Caco-2 (cell line): ENCODE measurements at regions not wholly inside any gene's neighbourhood (a gene's known extent, or its start where the extent isn't known, plus 50 kb on each side); places are given as distances from the start of the nearest gene placed in this dataset.

Experiments used
- BruUV-seq: library from RNA; stranded (reverse); fragments of 400-500 nt; replicated peaks from 2 replicates; lab custom pipeline; 2021; lab: Mats Ljungman, UMichigan
- CTCF ChIA-PET: fragments of 300-600 bp; sonication (Branson Sonifier 250); formaldehyde crosslinking; loops from one replicate; lab custom pipeline; 2022; ENCODE audit warnings: antibody characterized with exemption; lab: Charles Lee
- POLR2A ChIA-PET: fragments of 300-600 bp; sonication (Branson Sonifier 250); formaldehyde crosslinking; loops from one replicate; lab custom pipeline; 2022; ENCODE audit warnings: antibody characterized with exemption; lab: Charles Lee
- DNase-seq, 2 experiments: peaks; one replicate each; pipeline versions ENCODE4 v3.0.0 to v3.0.0-alpha.2; 2020 to 2022
- H3K27me3 ChIP-seq: replicated peaks from 2 replicates; pipeline ENCODE4 v1.6.0; 2011; ENCODE audit warnings: low read length; ENCODE audit not compliant: control insufficient read depth, insufficient read depth
- H3K36me3 ChIP-seq: 2 replicates; pipeline ENCODE4 v1.5.1; 2011; ENCODE audit warnings: low read length; ENCODE audit not compliant: control insufficient read depth, insufficient read depth
- H3K4me1 ChIP-seq: fragments of 250-450 bp; sonication (Bioruptor Pico); 2 replicates; pipeline ENCODE4 v1.5.1; 2020; ENCODE audit warnings: mild to moderate bottlenecking
- H3K4me3 ChIP-seq: 2 replicates; pipeline ENCODE4 v1.5.1; 2011; ENCODE audit warnings: low read depth, mild to moderate bottlenecking, control low read depth, low read length
- H3K9me3 ChIP-seq: fragments of 250-450 bp; sonication (Bioruptor Pico); 2 replicates; pipeline ENCODE4 v1.5.1; 2020; ENCODE audit warnings: mild to moderate bottlenecking, moderate library complexity
- H3K27ac Mint-ChIP-seq: one replicate; pipeline ENCODE4 v1.8.0; 2022; ENCODE audit warnings: mixed read lengths; ENCODE audit not compliant: unreplicated experiment
- H3K27me3 Mint-ChIP-seq: one replicate; pipeline ENCODE4 v1.8.0; 2022; ENCODE audit warnings: mixed read lengths; ENCODE audit not compliant: insufficient read depth, unreplicated experiment
- H3K36me3 Mint-ChIP-seq: one replicate; pipeline ENCODE4 v1.8.0; 2022; ENCODE audit warnings: mild to moderate bottlenecking, mixed read lengths; ENCODE audit not compliant: insufficient read depth, unreplicated experiment
- H3K4me1 Mint-ChIP-seq: one replicate; pipeline ENCODE4 v1.8.0; 2022; ENCODE audit warnings: low read depth, mixed read lengths; ENCODE audit not compliant: unreplicated experiment
- H3K4me3 Mint-ChIP-seq: one replicate; pipeline ENCODE4 v1.8.0; 2022; ENCODE audit warnings: mild to moderate bottlenecking, moderate library complexity, mixed read lengths; ENCODE audit not compliant: unreplicated experiment
- H3K9me3 Mint-ChIP-seq: one replicate; pipeline ENCODE4 v1.8.0; 2022; ENCODE audit warnings: mixed read lengths; ENCODE audit not compliant: unreplicated experiment
- intact Hi-C: fragments of 100-400 bp; cut with micrococcal nuclease; formaldehyde crosslinking; loops from one replicate; pipeline ENCODE4 v1.10.0; 2022; ENCODE audit not compliant: unreplicated experiment
- TF ChIP-seq, protein P1 (sequence below), 2 experiments: fragments of 200-600 bp in 1 of 2; IDR thresholded peaks; 1 replicate in 1 of 2; 2 replicates in 1 of 2; pipeline versions ENCODE4 v1.5.1 to v1.8.0; 2011 to 2022; ENCODE audit warnings: antibody characterized with exemption in 1 of 2, control low read depth in 1 of 2, inconsistent platforms in 1 of 2, low read depth in 1 of 2, low read length in 1 of 2, mild to moderate bottlenecking in 1 of 2, moderate library complexity in 1 of 2; ENCODE audit not compliant: insufficient read depth in 1 of 2, severe bottlenecking in 1 of 2, unreplicated experiment in 1 of 2

DNA sequence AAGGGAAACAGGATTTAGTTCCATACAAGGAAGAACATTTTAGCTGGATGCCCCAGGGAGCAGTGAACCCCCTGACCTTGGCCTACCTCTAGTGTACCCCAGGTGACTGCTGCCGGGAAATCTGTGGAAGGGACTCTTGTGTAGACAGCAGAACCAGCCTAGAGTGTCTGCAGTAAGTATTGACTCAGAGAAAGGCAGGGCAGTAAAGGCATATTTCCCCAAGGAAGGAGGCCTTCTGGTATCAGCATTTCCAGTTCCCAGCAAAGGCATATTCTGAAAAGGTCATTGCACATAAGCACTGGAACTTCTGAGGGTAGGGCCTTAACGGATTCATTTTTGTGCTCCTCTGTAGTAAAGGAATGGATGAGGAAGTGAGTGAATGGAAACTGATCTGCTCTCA is 246.2 kb downstream of the FAM43A start:
- no peaks in the 10 kb centered on the region for H3K4me1 Mint-ChIP-seq
- H3K27ac Mint-ChIP-seq = no peak overlapping the region
- Histone ChIP-seq H3K36me3 (no peaks in the 10 kb centered on the region), H3K9me3 (no peaks in the 10 kb centered on the region), H3K27me3 (no peaks in the 10 kb centered on the region), H3K4me3 (no peak overlapping the region), H3K4me1 (peaks cover 14% of the 10 kb centered on the region; the same call in 1 of the 2 replicates)
- ChIA-PET CTCF (no interaction called here), POLR2A (no interaction called here)
- BruUV-seq = no TSS peak
- no peaks in the 10 kb centered on the region for H3K9me3 Mint-ChIP-seq
- H3K36me3 Mint-ChIP-seq = no peaks in the 10 kb centered on the region
- H3K4me3 Mint-ChIP-seq = no peak overlapping the region
- intact Hi-C loops = no loop called here
- DNase-seq = no peak
- H3K27me3 Mint-ChIP-seq = no peaks in the 10 kb centered on the region
- TF ChIP-seq, protein P1, sequence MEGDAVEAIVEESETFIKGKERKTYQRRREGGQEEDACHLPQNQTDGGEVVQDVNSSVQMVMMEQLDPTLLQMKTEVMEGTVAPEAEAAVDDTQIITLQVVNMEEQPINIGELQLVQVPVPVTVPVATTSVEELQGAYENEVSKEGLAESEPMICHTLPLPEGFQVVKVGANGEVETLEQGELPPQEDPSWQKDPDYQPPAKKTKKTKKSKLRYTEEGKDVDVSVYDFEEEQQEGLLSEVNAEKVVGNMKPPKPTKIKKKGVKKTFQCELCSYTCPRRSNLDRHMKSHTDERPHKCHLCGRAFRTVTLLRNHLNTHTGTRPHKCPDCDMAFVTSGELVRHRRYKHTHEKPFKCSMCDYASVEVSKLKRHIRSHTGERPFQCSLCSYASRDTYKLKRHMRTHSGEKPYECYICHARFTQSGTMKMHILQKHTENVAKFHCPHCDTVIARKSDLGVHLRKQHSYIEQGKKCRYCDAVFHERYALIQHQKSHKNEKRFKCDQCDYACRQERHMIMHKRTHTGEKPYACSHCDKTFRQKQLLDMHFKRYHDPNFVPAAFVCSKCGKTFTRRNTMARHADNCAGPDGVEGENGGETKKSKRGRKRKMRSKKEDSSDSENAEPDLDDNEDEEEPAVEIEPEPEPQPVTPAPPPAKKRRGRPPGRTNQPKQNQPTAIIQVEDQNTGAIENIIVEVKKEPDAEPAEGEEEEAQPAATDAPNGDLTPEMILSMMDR (IDR thresholded peaks at IDR 0.05; ENCODE audit: insufficient read depth in 1 of 2, low read depth in 1 of 2, low read length in 1 of 2, severe bottlenecking in 1 of 2, unreplicated experiment in 1 of 2) = no peak

DNA sequence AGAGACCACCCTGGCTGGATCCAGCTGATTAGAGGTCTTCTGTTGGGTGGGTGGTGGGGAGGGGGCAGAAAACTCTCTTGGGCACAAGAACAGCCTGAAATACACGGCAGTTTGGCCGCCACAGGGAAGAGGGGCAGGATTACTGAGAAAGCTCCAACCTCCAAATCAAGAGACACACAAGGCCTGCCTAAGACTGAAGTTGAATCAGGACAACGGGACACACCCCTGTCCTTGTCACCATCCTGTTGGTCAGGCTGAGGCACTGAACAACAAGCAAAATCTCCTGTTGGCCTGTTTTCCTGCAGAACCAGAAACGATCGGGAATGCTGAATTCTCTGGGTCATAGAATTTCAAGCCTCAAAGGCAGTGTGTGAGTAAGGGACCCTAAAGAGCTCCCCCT is 247.8 kb downstream of the FAM43A start:
- H3K4me3 ChIP-seq = no peak overlapping the region
- intact Hi-C loops = no loop called here
- no peaks in the 10 kb centered on the region for H3K27me3 Mint-ChIP-seq
- no peaks in the 10 kb centered on the region for H3K27me3 ChIP-seq
- no peaks in the 10 kb centered on the region for H3K4me1 Mint-ChIP-seq
- BruUV-seq = no TSS peak
- no peaks in the 10 kb centered on the region for H3K9me3 Mint-ChIP-seq
- H3K9me3 ChIP-seq = no peaks in the 10 kb centered on the region
- H3K4me3 Mint-ChIP-seq = no peak overlapping the region
- POLR2A ChIA-PET = no interaction called here
- no peaks in the 10 kb centered on the region for H3K36me3 ChIP-seq
- H3K4me1 ChIP-seq = peaks cover 5% of the 10 kb centered on the region; the same call in 1 of the 2 replicates
- TF ChIP-seq, protein P1 (IDR thresholded peaks at IDR 0.05; ENCODE audit: insufficient read depth in 1 of 2, low read depth in 1 of 2, low read length in 1 of 2, severe bottlenecking in 1 of 2, unreplicated experiment in 1 of 2) = no peak
- CTCF ChIA-PET = no interaction called here
- DNase-seq = no peak
- no peak overlapping the region for H3K27ac Mint-ChIP-seq
- H3K36me3 Mint-ChIP-seq = no peaks in the 10 kb centered on the region

DNA sequence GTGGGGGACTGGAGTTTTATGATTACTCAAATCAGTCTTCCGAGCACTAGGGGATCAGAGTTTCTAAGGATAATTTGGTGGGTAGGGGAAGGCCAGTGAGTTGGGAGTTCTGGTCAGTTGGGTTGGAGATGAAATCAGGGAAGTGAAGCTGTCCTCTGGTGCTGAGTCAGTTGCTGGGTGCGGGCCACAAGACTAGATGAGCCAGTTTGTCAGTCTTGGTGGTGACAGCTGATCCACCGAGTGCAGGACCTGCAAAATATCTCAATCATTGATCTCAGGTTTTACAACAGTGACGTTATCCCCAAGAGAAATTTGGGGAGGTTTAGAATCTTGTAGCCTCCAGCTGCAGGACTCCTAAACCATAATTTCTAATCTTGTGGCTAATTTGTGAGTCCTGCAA is 249.4 kb downstream of the FAM43A start:
- Mint-ChIP-seq H3K4me1 (no peaks in the 10 kb centered on the region), H3K4me3 (no peak overlapping the region), H3K9me3 (no peaks in the 10 kb centered on the region), H3K36me3 (no peaks in the 10 kb centered on the region), H3K27me3 (no peaks in the 10 kb centered on the region), H3K27ac (no peak overlapping the region)
- Histone ChIP-seq H3K27me3 (no peaks in the 10 kb centered on the region), H3K4me3 (no peak overlapping the region), H3K4me1 (no peaks in the 10 kb centered on the region), H3K36me3 (no peaks in the 10 kb centered on the region), H3K9me3 (no peaks in the 10 kb centered on the region)
- intact Hi-C loops = no loop called here
- TF ChIP-seq, protein P1 (IDR thresholded peaks at IDR 0.05; ENCODE audit: insufficient read depth in 1 of 2, low read depth in 1 of 2, low read length in 1 of 2, severe bottlenecking in 1 of 2, unreplicated experiment in 1 of 2) = no peak
- ChIA-PET POLR2A (no interaction called here), CTCF (no interaction called here)
- no TSS peak for BruUV-seq
- DNase-seq = no peak
